SK-N-SH treated with all-trans-retinoic acid at 6 μM for 48 hours (cell line): ENCODE measurements at regions not wholly inside any gene's neighbourhood (a gene's known extent, or its start where the extent isn't known, plus 50 kb on each side); places are given as distances from the start of the nearest gene placed in this dataset.

Experiments
- CSDC2 ChIP-seq: fragments of 250-450 bp; sonication (Bioruptor Pico); IDR thresholded peaks from 2 replicates; pipeline ENCODE4 v1.5.0; 2020; ENCODE audit warnings: mild to moderate bottlenecking, moderate library complexity
- ZC3H10 ChIP-seq: fragments of 250-450 bp; sonication (Bioruptor Pico); IDR thresholded peaks from 2 replicates; pipeline ENCODE4 v1.5.1; 2021; ENCODE audit warnings: mild to moderate bottlenecking, moderate library complexity
- TF ChIP-seq, protein P1 (sequence below): fragments of 250-450 bp; sonication (Bioruptor Pico); IDR thresholded peaks from 2 replicates; pipeline ENCODE4 v1.8.0; 2020; ENCODE audit warnings: mild to moderate bottlenecking, moderate library complexity, borderline replicate concordance

DNA sequence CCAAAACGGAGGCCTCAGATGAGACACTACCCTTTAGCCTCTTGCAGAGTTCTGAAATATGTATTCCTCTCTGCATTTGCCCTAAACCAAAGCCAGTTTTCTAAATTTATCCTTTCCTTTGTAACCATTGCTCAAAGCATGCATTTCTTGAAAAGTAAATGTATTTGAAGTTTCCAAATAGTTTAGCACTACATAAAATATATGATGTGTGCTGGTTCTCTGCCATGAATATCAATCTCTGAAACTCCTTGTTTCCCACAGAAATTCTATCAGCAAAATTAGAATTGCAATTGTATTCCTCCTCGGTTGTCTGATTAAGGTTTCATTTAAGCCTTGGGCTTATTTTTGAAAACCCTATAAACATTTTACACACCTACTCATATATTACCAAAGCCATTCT lies 137.1 kb upstream of the SYT6 start:
- no peak for TF ChIP-seq ZC3H10 (CRISPR knock-in tag)
- no peak for TF ChIP-seq CSDC2 (CRISPR knock-in tag)
- TF ChIP-seq, protein P1, sequence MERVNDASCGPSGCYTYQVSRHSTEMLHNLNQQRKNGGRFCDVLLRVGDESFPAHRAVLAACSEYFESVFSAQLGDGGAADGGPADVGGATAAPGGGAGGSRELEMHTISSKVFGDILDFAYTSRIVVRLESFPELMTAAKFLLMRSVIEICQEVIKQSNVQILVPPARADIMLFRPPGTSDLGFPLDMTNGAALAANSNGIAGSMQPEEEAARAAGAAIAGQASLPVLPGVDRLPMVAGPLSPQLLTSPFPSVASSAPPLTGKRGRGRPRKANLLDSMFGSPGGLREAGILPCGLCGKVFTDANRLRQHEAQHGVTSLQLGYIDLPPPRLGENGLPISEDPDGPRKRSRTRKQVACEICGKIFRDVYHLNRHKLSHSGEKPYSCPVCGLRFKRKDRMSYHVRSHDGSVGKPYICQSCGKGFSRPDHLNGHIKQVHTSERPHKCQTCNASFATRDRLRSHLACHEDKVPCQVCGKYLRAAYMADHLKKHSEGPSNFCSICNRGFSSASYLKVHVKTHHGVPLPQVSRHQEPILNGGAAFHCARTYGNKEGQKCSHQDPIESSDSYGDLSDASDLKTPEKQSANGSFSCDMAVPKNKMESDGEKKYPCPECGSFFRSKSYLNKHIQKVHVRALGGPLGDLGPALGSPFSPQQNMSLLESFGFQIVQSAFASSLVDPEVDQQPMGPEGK (CRISPR knock-in tag): no peak
